B cell (primary cell): ENCODE measurements at regions not wholly inside any gene's neighbourhood (a gene's known extent, or its start where the extent isn't known, plus 50 kb on each side); places are given as distances from the start of the nearest gene placed in this dataset.
"Not testable (repeated sequence)": the region's sequence is repeated elsewhere in the genome, so short reads cannot be mapped to it uniquely, and the experiment has no call there.

Experiments
- ATAC-seq: fragments of 200-7000 bp; cut with Tn5 transposase; one replicate; pipeline ENCODE4 v1.10.0; 2021; ENCODE audit warnings: low read depth, mild to moderate bottlenecking, moderate number of reproducible peaks, moderate library complexity
- CTCF ChIA-PET: fragments of 350-600 bp; sonication (Branson Sonifier 250); formaldehyde crosslinking; loops from one replicate; lab custom pipeline; 2021; ENCODE audit warnings: antibody characterized with exemption, inconsistent platforms; lab: Charles Lee
- POLR2A ChIA-PET: fragments of 350-600 bp; sonication (Branson Sonifier 250); formaldehyde crosslinking; loops from one replicate; lab custom pipeline; 2021; ENCODE audit warnings: antibody characterized with exemption; lab: Charles Lee
- DNase-seq: peaks from one replicate; pipeline ENCODE4 v3.0.0; 2013
- H2AFZ ChIP-seq: 2 replicates; pipeline ENCODE4 v1.6.1; 2012; ENCODE audit warnings: mild to moderate bottlenecking, low read depth, low read length; ENCODE audit not compliant: insufficient read depth, poor library complexity, severe bottlenecking
- H3K27ac ChIP-seq, 2 donors: 1 replicate in 1 of 2; 2 replicates in 1 of 2; pipeline ENCODE4 v1.5.1; 2012 to 2013; ENCODE audit warnings: low read length in 2 of 2, mild to moderate bottlenecking in 2 of 2, moderate library complexity in 1 of 2
- H3K27me3 ChIP-seq, 4 experiments: fragments of 200-600 bp in 1 of 4; sonication (generic) in 1 of 4; replicated peaks in 1 of 4; 1 replicate in 2 of 4; 2 replicates in 2 of 4; pipeline versions ENCODE4 v1.6.1 to v1.7.0; 2013 to 2016; ENCODE audit warnings: low read length in 3 of 4, mild to moderate bottlenecking in 2 of 4, mixed read lengths in 1 of 4, moderate library complexity in 1 of 4; ENCODE audit not compliant: insufficient read depth in 4 of 4, control insufficient read depth in 3 of 4; ENCODE audit errors: control extremely low read depth in 1 of 4
- H3K36me3 ChIP-seq, 2 experiments: replicated peaks in 1 of 2; 1 replicate in 1 of 2; 2 replicates in 1 of 2; pipeline versions ENCODE4 v1.6.1 to v1.7.1; 2013; ENCODE audit warnings: low read length in 1 of 2; ENCODE audit not compliant: insufficient read depth in 2 of 2, control insufficient read depth in 1 of 2; ENCODE audit errors: control extremely low read depth in 1 of 2, extremely low read depth in 1 of 2
- H3K4me1 ChIP-seq, 2 donors: fragments of 200-600 bp in 1 of 2; sonication (generic) in 1 of 2; 1 replicate in 1 of 2; 2 replicates in 1 of 2; pipeline versions ENCODE4 v1.5.1 to v1.6.1; 2013 to 2017; ENCODE audit warnings: low read length in 2 of 2; ENCODE audit not compliant: control insufficient read depth in 2 of 2, insufficient read depth in 2 of 2
- H3K4me2 ChIP-seq: replicated peaks from 2 replicates; pipeline ENCODE3; 2012; ENCODE audit warnings: mild to moderate bottlenecking, low read depth, low read length; ENCODE audit not compliant: poor library complexity, severe bottlenecking
- H3K4me3 ChIP-seq, 5 experiments: fragments of 200-600 bp in 1 of 5; sonication (generic) in 1 of 5; 1 replicate in 3 of 5; 2 replicates in 2 of 5; pipeline versions ENCODE4 v1.5.1 to v1.7.0; 2011 to 2016; ENCODE audit warnings: low read length in 4 of 5, mild to moderate bottlenecking in 4 of 5, low read depth in 2 of 5, control low read depth in 1 of 5, moderate library complexity in 1 of 5; ENCODE audit not compliant: insufficient read depth in 1 of 5; ENCODE audit errors: control extremely low read depth in 1 of 5, extremely low read depth in 1 of 5
- H3K79me2 ChIP-seq: fragments of 200-600 bp; sonication (generic); one replicate; pipeline ENCODE4 v1.6.0; 2016; ENCODE audit warnings: low read length; ENCODE audit not compliant: control insufficient read depth, insufficient read depth
- H3K9ac ChIP-seq: fragments of 200-600 bp; sonication (generic); 2 replicates; pipeline ENCODE4 v1.6.1; 2017; ENCODE audit warnings: mild to moderate bottlenecking, low read length, moderate library complexity
- H3K9me3 ChIP-seq, 3 donors: one replicate each; pipeline versions ENCODE4 v1.6.1 to v1.7.1; 2013; ENCODE audit warnings: low read length in 2 of 3; ENCODE audit not compliant: control insufficient read depth in 2 of 3, insufficient read depth in 1 of 3; ENCODE audit errors: control extremely low read depth in 1 of 3
- H4K20me1 ChIP-seq: 2 replicates; pipeline ENCODE4 v1.6.0; 2012; ENCODE audit warnings: mild to moderate bottlenecking, low read length; ENCODE audit not compliant: insufficient read depth, control insufficient read depth, poor library complexity, severe bottlenecking
- H3K27ac Mint-ChIP-seq: one replicate; pipeline ENCODE4 v1.8.0; 2021; ENCODE audit warnings: mixed read lengths
- H3K27me3 Mint-ChIP-seq: one replicate; pipeline ENCODE4 v1.8.0; 2021; ENCODE audit warnings: mixed read lengths
- H3K4me1 Mint-ChIP-seq: one replicate; pipeline ENCODE4 v1.8.0; 2021; ENCODE audit warnings: mixed read lengths
- H3K4me3 Mint-ChIP-seq: one replicate; pipeline ENCODE4 v1.8.0; 2021; ENCODE audit warnings: mixed read lengths
- H3K9me3 Mint-ChIP-seq: one replicate; pipeline ENCODE4 v1.8.0; 2022; ENCODE audit warnings: mixed read lengths; ENCODE audit not compliant: insufficient read depth
- EZH2 ChIP-seq: IDR thresholded peaks from 2 replicates; pipeline ENCODE4 v1.6.1; 2012; ENCODE audit warnings: borderline replicate concordance, low read depth, mild to moderate bottlenecking, moderate library complexity, low read length; ENCODE audit not compliant: insufficient read depth, poor library complexity, severe bottlenecking
- WGBS: methylation state at CpG from one replicate; pipeline ENCODE4 v1.1.5; 2013; ENCODE audit warnings: missing lambda C conversion rate; ENCODE audit not compliant: insufficient coverage; 5-methylcytosine and 5-hydroxymethylcytosine counted together
- intact Hi-C: fragments of 100-400 bp; cut with micrococcal nuclease; formaldehyde crosslinking; loops from one replicate; pipeline ENCODE4 v1.10.0; 2022
- TF ChIP-seq, protein P1 (sequence below): fragments of 200-600 bp; IDR thresholded peaks from one replicate; pipeline ENCODE4 v1.8.0; 2022; ENCODE audit warnings: antibody characterized with exemption, mild to moderate bottlenecking

DNA sequence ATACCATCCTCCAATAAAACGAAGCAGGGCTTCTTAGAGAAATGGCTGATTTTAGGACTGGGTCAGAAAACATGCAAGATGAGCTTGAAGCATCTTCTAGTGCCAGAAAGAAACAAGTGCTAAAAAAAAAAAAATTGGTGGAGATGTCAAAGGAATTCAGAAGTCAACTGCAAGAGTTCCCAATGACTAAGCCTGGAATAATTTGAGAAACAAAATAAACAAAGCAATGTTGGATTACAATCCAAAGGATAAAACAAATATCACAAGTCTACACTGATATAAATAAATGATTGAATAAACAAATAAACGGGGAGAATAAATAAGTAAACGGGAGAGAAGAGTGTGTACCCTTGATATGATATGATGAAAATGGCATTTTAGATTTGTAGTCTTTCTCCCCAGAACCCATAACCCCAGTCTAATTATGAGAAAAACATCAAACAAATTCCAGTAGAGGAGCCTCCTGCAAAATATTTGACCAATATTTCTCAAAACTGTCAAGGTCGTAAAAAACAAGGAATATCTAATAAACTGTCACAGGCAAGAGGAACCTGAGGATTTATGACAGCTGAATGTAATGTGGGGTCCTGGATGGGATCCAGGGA, 63.5 kb upstream of the CCL21 start:
- CTCF ChIA-PET = no interaction called here
- POLR2A ChIA-PET = no interaction called here
- no peak for ATAC-seq

DNA sequence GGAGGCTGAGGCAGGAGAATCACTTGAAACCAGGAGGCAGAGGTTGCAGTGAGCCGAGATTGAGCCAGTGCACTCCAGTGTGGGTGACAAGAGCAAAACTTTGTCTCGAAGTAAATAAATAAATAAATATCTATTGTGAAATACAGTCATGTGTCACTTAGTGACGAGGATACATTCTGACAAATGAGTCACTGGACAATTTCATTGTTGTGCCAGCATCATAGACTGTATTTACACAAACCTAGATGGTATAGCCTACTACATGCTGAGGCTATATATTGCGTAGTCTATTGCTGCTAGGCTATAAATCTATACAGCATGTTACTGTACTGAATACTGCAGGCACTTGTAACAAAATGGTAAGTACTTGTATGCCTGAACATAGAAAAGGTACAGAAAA, 61.1 kb upstream of the CCL21 start:
- Histone ChIP-seq H2AFZ (no peak overlapping the region), H3K27ac (no peak overlapping the region), H3K36me3 (no peaks in the 10 kb centered on the region), H3K27me3 (peaks cover 0 to 4% (median 0%) of the 10 kb centered on the region in 4 experiments), H3K4me1 (no peaks in the 10 kb centered on the region), H3K4me3 (no peak overlapping the region), H3K9me3 (no peaks in the 10 kb centered on the region), H3K4me2 (no peak overlapping the region), H3K9ac (no peak overlapping the region), H4K20me1 (no peaks in the 10 kb centered on the region), H3K79me2 (no peaks in the 10 kb centered on the region)
- POLR2A ChIA-PET = no interaction called here
- H3K4me1 Mint-ChIP-seq = no peaks in the 10 kb centered on the region
- no peak for TF ChIP-seq EZH2
- TF ChIP-seq, protein P1, sequence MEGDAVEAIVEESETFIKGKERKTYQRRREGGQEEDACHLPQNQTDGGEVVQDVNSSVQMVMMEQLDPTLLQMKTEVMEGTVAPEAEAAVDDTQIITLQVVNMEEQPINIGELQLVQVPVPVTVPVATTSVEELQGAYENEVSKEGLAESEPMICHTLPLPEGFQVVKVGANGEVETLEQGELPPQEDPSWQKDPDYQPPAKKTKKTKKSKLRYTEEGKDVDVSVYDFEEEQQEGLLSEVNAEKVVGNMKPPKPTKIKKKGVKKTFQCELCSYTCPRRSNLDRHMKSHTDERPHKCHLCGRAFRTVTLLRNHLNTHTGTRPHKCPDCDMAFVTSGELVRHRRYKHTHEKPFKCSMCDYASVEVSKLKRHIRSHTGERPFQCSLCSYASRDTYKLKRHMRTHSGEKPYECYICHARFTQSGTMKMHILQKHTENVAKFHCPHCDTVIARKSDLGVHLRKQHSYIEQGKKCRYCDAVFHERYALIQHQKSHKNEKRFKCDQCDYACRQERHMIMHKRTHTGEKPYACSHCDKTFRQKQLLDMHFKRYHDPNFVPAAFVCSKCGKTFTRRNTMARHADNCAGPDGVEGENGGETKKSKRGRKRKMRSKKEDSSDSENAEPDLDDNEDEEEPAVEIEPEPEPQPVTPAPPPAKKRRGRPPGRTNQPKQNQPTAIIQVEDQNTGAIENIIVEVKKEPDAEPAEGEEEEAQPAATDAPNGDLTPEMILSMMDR = no peak
- H3K27ac Mint-ChIP-seq = no peak overlapping the region
- DNase-seq (no peak), ATAC-seq (no peak)
- intact Hi-C loops = no loop called here
- CTCF ChIA-PET = no interaction called here
- WGBS = 63% methylated on average over 2 of the region's 4 CpGs
- peaks cover 38% of the 10 kb centered on the region for H3K27me3 Mint-ChIP-seq
- H3K9me3 Mint-ChIP-seq = peaks cover 5% of the 10 kb centered on the region
- H3K4me3 Mint-ChIP-seq = no peak overlapping the region

More for the DNA sequence above, 63.5 kb upstream of the CCL21 start:
- Histone ChIP-seq H3K4me3 (no peak overlapping the region), H3K27ac (no peak overlapping the region), H2AFZ (no peak overlapping the region), H3K9ac (no peak overlapping the region), H3K36me3 (no peaks in the 10 kb centered on the region), H3K9me3 (peaks cover 0 to 8% (median 0%) of the 10 kb centered on the region in 3 donors), H4K20me1 (no peaks in the 10 kb centered on the region), H3K4me2 (no peak overlapping the region), H3K4me1 (no peaks in the 10 kb centered on the region), H3K79me2 (no peaks in the 10 kb centered on the region), H3K27me3 (peaks cover 0 to 9% (median 5%) of the 10 kb centered on the region in 4 experiments)
- no peak overlapping the region for H3K4me3 Mint-ChIP-seq
- no peak for DNase-seq
- no peak overlapping the region for H3K27ac Mint-ChIP-seq
- H3K9me3 Mint-ChIP-seq = peaks cover 9% of the 10 kb centered on the region
- intact Hi-C loops = no loop called here
- no CpG with 5 or more reads among the region's 4 CpGs for WGBS
- no peaks in the 10 kb centered on the region for H3K4me1 Mint-ChIP-seq
- peaks cover 40% of the 10 kb centered on the region for H3K27me3 Mint-ChIP-seq
- TF ChIP-seq EZH2 = no peak
- TF ChIP-seq, protein P1 = no peak

DNA sequence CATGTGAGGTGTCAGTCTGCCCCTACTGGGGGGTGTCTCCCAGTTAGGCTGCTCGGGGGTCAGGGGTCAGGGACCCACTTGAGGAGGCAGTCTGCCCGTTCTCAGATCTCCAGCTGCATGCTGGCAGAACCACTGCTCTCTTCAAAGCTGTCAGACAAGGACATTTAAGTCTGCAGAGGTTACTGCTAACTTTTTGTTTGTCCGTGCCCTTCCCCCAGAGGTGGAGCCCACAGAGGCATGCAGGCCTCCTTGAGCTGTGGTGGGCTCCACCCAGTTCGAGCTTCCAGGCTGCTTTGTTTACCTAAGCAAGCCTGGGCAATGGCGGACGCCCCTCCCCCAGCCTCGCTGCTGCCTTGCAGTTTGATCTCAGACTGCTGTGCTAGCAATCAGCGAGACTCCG, 57.2 kb upstream of the CCL21 start:
- H3K36me3 ChIP-seq, intact Hi-C loops, DNase-seq, H3K9ac ChIP-seq, H3K79me2 ChIP-seq, H3K9me3 ChIP-seq, H3K4me1 ChIP-seq, H3K9me3 Mint-ChIP-seq, H3K4me3 Mint-ChIP-seq, H3K27ac ChIP-seq, H3K4me1 Mint-ChIP-seq, H3K27ac Mint-ChIP-seq, H3K4me2 ChIP-seq, ATAC-seq, H3K27me3 ChIP-seq, CTCF ChIA-PET, H2AFZ ChIP-seq, POLR2A ChIA-PET, H4K20me1 ChIP-seq, H3K4me3 ChIP-seq: not testable (repeated sequence)
- H3K27me3 Mint-ChIP-seq = peaks cover 28% of the 10 kb centered on the region
- WGBS = 79% methylated on average over 7 of the region's 9 CpGs
